ENCODE measurements at regions not wholly inside any gene's neighbourhood (a gene's known extent, or its start where the extent isn't known, plus 50 kb on each side); places are given as distances from the start of the nearest gene placed in this dataset.

GRCh38 chr16:13390093-13390985, 488.9 kb downstream of the SHISA9 start:
- FAIRE-seq: no peak
- no peak for DNase-seq (ENCODE audit: low read depth)
- TF ChIP-seq CTCF (IDR thresholded peaks at IDR 0.05; ENCODE audit: insufficient read depth, low read length, severe bottlenecking): no peak
- Histone ChIP-seq H3K4me3 (ENCODE audit: low read depth, low read length) (no peak overlapping the region), H3K36me3 (ENCODE audit: control insufficient read depth, insufficient read depth, low read length) (no peaks in the 10 kb centered on the region), H3K27me3 (ENCODE audit: control insufficient read depth, insufficient read depth, low read length) (no peaks in the 10 kb centered on the region)

DNA sequence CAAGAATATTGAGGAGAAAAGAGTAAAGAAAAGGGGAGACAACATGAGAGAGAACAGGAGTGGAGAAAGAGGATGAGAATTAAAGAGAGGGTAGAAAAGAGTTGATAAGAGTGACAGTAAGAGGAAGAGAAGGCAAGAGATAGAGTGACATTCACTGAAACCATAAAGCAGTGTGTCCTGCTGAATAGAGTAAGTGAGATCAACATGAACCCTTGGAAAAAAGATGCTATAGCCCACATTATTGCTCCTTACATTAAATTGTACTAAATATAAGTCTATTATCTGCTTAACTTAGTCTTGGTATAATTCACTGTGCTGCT, 489.5 kb downstream of the SHISA9 start:
- Histone ChIP-seq H3K4me3 (ENCODE audit: low read depth, low read length) (no peak overlapping the region), H3K27me3 (ENCODE audit: control insufficient read depth, insufficient read depth, low read length) (no peaks in the 10 kb centered on the region), H3K36me3 (ENCODE audit: control insufficient read depth, insufficient read depth, low read length) (no peaks in the 10 kb centered on the region)
- FAIRE-seq (no peak), DNase-seq (ENCODE audit: low read depth) (no peak)
- no peak for TF ChIP-seq CTCF (IDR thresholded peaks at IDR 0.05; ENCODE audit: insufficient read depth, low read length, severe bottlenecking)

DNA sequence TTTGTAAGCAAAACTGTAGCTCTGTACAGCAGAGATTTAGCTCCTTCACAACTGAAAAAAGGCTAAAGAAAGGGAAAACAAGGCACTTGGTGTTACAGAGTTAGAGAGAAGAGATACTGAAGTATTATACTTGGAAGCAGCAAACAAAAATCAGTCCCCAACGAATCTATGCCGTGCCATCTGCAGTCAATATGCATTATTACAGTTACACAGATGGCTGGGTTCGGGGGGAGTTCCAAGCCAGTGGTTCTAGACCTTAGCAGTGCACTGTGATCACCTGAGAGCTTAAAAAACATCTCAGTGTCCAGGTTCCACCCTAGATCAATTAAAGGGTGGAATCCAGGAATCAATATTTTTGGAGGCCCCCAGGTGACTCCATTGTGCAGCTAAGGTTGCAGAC, 489.9 kb downstream of the SHISA9 start:
- FAIRE-seq (no peak), DNase-seq (ENCODE audit: low read depth) (no peak)
- no peak overlapping the region for H3K4me3 ChIP-seq (ENCODE audit: low read depth, low read length)
- no peaks in the 10 kb centered on the region for H3K27me3 ChIP-seq (ENCODE audit: control insufficient read depth, insufficient read depth, low read length)
- H3K36me3 ChIP-seq (ENCODE audit: control insufficient read depth, insufficient read depth, low read length): no peaks in the 10 kb centered on the region
- TF ChIP-seq CTCF (IDR thresholded peaks at IDR 0.05; ENCODE audit: insufficient read depth, low read length, severe bottlenecking): no peak

- no peak for FAIRE-seq
- Histone ChIP-seq H3K4me3 (ENCODE audit: low read depth, low read length) (no peak overlapping the region), H3K27me3 (ENCODE audit: control insufficient read depth, insufficient read depth, low read length) (no peaks in the 10 kb centered on the region), H3K36me3 (ENCODE audit: control insufficient read depth, insufficient read depth, low read length) (no peaks in the 10 kb centered on the region)
- no peak for DNase-seq (ENCODE audit: low read depth)
- no peak for TF ChIP-seq CTCF (IDR thresholded peaks at IDR 0.05; ENCODE audit: insufficient read depth, low read length, severe bottlenecking)
Measured at GRCh38 chr16:13392341-13392740, 490.9 kb downstream of the SHISA9 start.

- TF ChIP-seq CTCF (IDR thresholded peaks at IDR 0.05; ENCODE audit: insufficient read depth, low read length, severe bottlenecking): no peak
- no peak for DNase-seq (ENCODE audit: low read depth)
Measured at GRCh38 chr16:13393816-13394215, 492.4 kb downstream of the SHISA9 start.

GRCh38 chr16:13394488-13394887, 493.1 kb downstream of the SHISA9 start:
- Histone ChIP-seq H3K4me3 (ENCODE audit: low read depth, low read length) (no peak overlapping the region), H3K36me3 (ENCODE audit: control insufficient read depth, insufficient read depth, low read length) (no peaks in the 10 kb centered on the region), H3K27me3 (ENCODE audit: control insufficient read depth, insufficient read depth, low read length) (no peaks in the 10 kb centered on the region)
- FAIRE-seq (no peak), DNase-seq (ENCODE audit: low read depth) (no peak)
- no peak for TF ChIP-seq CTCF (IDR thresholded peaks at IDR 0.05; ENCODE audit: insufficient read depth, low read length, severe bottlenecking)

More at GRCh38 chr16:13393816-13394215, 492.4 kb downstream of the SHISA9 start:
- H3K36me3 ChIP-seq (ENCODE audit: control insufficient read depth, insufficient read depth, low read length): no peaks in the 10 kb centered on the region
- FAIRE-seq: peak; percentile 64
- H3K4me3 ChIP-seq (ENCODE audit: low read depth, low read length): no peak overlapping the region
- no peaks in the 10 kb centered on the region for H3K27me3 ChIP-seq (ENCODE audit: control insufficient read depth, insufficient read depth, low read length)

Data from bronchial epithelial cell (primary cell).